ENCODE measurements at regions not wholly inside any gene's neighbourhood (a gene's known extent, or its start where the extent isn't known, plus 50 kb on each side); places are given as distances from the start of the nearest gene placed in this dataset.

- DNase-seq (ENCODE audit: low spot score): no peak
Measured at GRCh38 chr2:237244976-237245646, 159.4 kb downstream of the COPS8 start.

GRCh38 chr2:237250599-237250998, 163.4 kb downstream of the COL6A3 start:
- no peak for DNase-seq (ENCODE audit: low spot score)

GRCh38 chr2:237251986-237252385, 162.0 kb downstream of the COL6A3 start:
- no peak for DNase-seq (ENCODE audit: low spot score)

GRCh38 chr2:237253046-237253702, 160.8 kb downstream of the COL6A3 start:
- no peak for DNase-seq (ENCODE audit: low spot score)

- DNase-seq (ENCODE audit: low spot score): no peak
Measured at GRCh38 chr2:237254369-237254861, 159.5 kb downstream of the COL6A3 start.

GRCh38 chr2:237254911-237255578, 158.9 kb downstream of the COL6A3 start:
- peak; percentile 21 for DNase-seq (ENCODE audit: low spot score)

- no peak for DNase-seq (ENCODE audit: low spot score)
Measured at GRCh38 chr2:237256887-237257286, 157.1 kb downstream of the COL6A3 start.

GRCh38 chr2:237257471-237257951, 156.5 kb downstream of the COL6A3 start:
- no peak for DNase-seq (ENCODE audit: low spot score)

- no peak for DNase-seq (ENCODE audit: low spot score)
Measured at GRCh38 chr2:237258116-237258515, 155.8 kb downstream of the COL6A3 start.

- DNase-seq (ENCODE audit: low spot score): no peak
Measured at GRCh38 chr2:237258615-237259014, 155.3 kb downstream of the COL6A3 start.

- DNase-seq (ENCODE audit: low spot score): no peak
Measured at GRCh38 chr2:237259201-237259600, 154.8 kb downstream of the COL6A3 start.

GRCh38 chr2:237260039-237260620, 153.8 kb downstream of the COL6A3 start:
- DNase-seq (ENCODE audit: low spot score): no peak

- DNase-seq (ENCODE audit: low spot score): no peak
Measured at GRCh38 chr2:237260686-237261085, 153.3 kb downstream of the COL6A3 start.

- DNase-seq (ENCODE audit: low spot score): no peak
Measured at GRCh38 chr2:237261327-237261726, 152.6 kb downstream of the COL6A3 start.

GRCh38 chr2:237262838-237263771, 150.9 kb downstream of the COL6A3 start:
- DNase-seq (ENCODE audit: low spot score): no peak

GRCh38 chr2:237264480-237265219, 149.3 kb downstream of the COL6A3 start:
- DNase-seq (ENCODE audit: low spot score): no peak

GRCh38 chr2:237268004-237268708, 145.8 kb downstream of the COL6A3 start:
- DNase-seq (ENCODE audit: low spot score): no peak

- DNase-seq (ENCODE audit: low spot score): no peak
Measured at GRCh38 chr2:237269138-237269875, 144.7 kb downstream of the COL6A3 start.

GRCh38 chr2:237270520-237270919, 143.4 kb downstream of the COL6A3 start:
- no peak for DNase-seq (ENCODE audit: low spot score)
